ENCODE measurements at regions not wholly inside any gene's neighbourhood (a gene's known extent, or its start where the extent isn't known, plus 50 kb on each side); places are given as distances from the start of the nearest gene placed in this dataset.

- TF ChIP-seq CTCF (IDR thresholded peaks at IDR 0.05; ENCODE audit: low read depth, low read length, poor library complexity, severe bottlenecking), result peak; percentile 61
- no peak for TF ChIP-seq EZH2phosphoT487 (IDR thresholded peaks at IDR 0.05; ENCODE audit: borderline replicate concordance, low read length)
Observed at GRCh38 chr6:40804905-40805304, 217.7 kb upstream of the LRFN2 start.

Measured in DOHH2 (cell line).